GM19025 (cell line): ENCODE measurements at regions not wholly inside any gene's neighbourhood (a gene's known extent, or its start where the extent isn't known, plus 50 kb on each side); places are given as distances from the start of the nearest gene placed in this dataset.
A peak's percentile ranks its signal among the peaks of the same experiment; 100 is the strongest.
"Not testable (repeated sequence)": the region's sequence is repeated elsewhere in the genome, so short reads cannot be mapped to it uniquely, and the experiment has no call there.

Experiments
- ATAC-seq: cut with Tn5 transposase; IDR thresholded peaks from one replicate; pipeline ENCODE4 v1.9.1; 2021; ENCODE audit warnings: mild to moderate bottlenecking, low read depth, moderate library complexity; ENCODE audit not compliant: unreplicated experiment

GRCh38 chr16:10272250-10272854 is 90.1 kb upstream of the GRIN2A start:
- not testable (repeated sequence) for ATAC-seq

- peak; percentile 82 for ATAC-seq
These were observed 93.2 kb upstream of the GRIN2A start for GRCh38 chr16:10275214-10275996.

- no peak for ATAC-seq
These were observed 95.4 kb upstream of the GRIN2A start for GRCh38 chr16:10277597-10277996.

GRCh38 chr16:10280262-10281170 is 98.3 kb upstream of the GRIN2A start:
- no peak for ATAC-seq

- no peak for ATAC-seq
These were observed 100.1 kb upstream of the GRIN2A start for GRCh38 chr16:10282367-10282766.

- ATAC-seq = not testable (repeated sequence)
These were observed 101.0 kb upstream of the GRIN2A start for GRCh38 chr16:10283246-10283645.

- not testable (repeated sequence) for ATAC-seq
These were observed 95.3 kb upstream of the ATF7IP2 start for GRCh38 chr16:10290467-10291105.

GRCh38 chr16:10292197-10292596 is 93.7 kb upstream of the ATF7IP2 start:
- ATAC-seq = not testable (repeated sequence)

- ATAC-seq = not testable (repeated sequence)
These were observed 92.9 kb upstream of the ATF7IP2 start for GRCh38 chr16:10292976-10293375.

GRCh38 chr16:10294153-10294552 is 91.7 kb upstream of the ATF7IP2 start:
- ATAC-seq = not testable (repeated sequence)

GRCh38 chr16:10296956-10297340 is 88.9 kb upstream of the ATF7IP2 start:
- ATAC-seq = peak; percentile 16

- ATAC-seq = peak; percentile 92
These were observed 88.4 kb upstream of the ATF7IP2 start for GRCh38 chr16:10297341-10298006.

GRCh38 chr16:10300905-10301304 is 85.0 kb upstream of the ATF7IP2 start:
- no peak for ATAC-seq

- not testable (repeated sequence) for ATAC-seq
These were observed 84.3 kb upstream of the ATF7IP2 start for GRCh38 chr16:10301547-10301946.

GRCh38 chr16:10305912-10306311 is 79.9 kb upstream of the ATF7IP2 start:
- no peak for ATAC-seq

GRCh38 chr16:10308305-10309193 is 77.3 kb upstream of the ATF7IP2 start:
- no peak for ATAC-seq

GRCh38 chr16:10309271-10309932 is 76.5 kb upstream of the ATF7IP2 start:
- ATAC-seq = no peak

- no peak for ATAC-seq
These were observed 73.9 kb upstream of the ATF7IP2 start for GRCh38 chr16:10312008-10312407.
